GM18498 (cell line): ENCODE measurements at regions not wholly inside any gene's neighbourhood (a gene's known extent, or its start where the extent isn't known, plus 50 kb on each side); places are given as distances from the start of the nearest gene placed in this dataset.
"Not testable (repeated sequence)": the region's sequence is repeated elsewhere in the genome, so short reads cannot be mapped to it uniquely, and the experiment has no call there.

Experiments used
- ATAC-seq: cut with Tn5 transposase; IDR thresholded peaks from one replicate; pipeline ENCODE4 v1.9.1; 2021; ENCODE audit warnings: mild to moderate bottlenecking, moderate library complexity; ENCODE audit not compliant: unreplicated experiment

DNA sequence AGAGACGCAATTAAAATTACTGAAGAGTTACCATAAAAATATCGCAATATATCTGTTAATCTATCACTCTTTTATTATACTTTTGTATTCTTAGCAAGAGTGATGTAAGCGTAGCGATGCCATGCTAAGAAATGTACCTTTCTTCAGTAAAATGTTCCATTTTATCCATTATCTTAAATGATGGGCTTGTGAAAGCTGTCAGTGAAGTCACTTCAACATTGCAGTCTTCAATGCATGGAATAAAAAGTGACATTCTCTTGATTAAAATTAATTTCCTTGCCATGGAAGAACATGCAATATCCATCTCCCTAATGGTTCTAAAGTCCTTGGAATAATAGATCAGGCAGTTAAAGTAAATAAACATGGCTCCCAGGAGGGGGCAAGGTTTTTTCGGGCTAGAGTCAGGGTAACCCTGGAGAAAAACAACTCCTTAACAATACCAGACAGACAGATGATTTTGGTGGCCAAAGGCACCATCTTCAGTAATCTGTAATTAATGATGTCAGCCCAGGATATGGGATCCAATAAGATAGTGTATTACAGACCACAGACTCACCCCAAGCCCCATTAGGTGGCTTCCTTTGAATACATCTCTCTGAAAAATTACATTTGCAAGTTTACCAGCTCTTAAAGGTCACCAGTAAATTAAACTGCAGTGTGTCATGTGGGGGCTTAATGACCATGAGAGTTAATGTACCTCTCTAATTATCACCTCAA is 677.1 kb downstream of the DTWD2 start:
- no peak for ATAC-seq

- no peak for ATAC-seq
Measured at GRCh38 chr5:118310401-118310800, 677.9 kb downstream of the DTWD2 start.

DNA sequence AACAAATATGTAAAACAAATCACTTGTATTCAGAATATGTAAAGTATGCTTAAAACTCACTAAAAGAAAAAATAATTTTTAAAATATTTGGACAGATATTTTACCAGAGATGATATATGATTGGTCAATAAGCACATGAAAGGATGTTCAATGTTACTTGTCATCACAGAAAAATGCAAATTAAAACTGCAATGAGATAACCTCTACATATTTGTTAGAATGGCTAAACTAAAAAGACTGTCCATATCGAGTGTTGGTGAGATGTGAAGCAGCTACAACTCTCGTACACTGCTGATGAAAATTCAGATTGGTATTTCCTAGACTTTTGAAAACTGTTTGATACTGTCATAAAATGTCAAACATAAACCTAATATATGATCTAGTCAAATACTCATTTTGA is 685.1 kb downstream of the DTWD2 start:
- ATAC-seq = no peak

DNA sequence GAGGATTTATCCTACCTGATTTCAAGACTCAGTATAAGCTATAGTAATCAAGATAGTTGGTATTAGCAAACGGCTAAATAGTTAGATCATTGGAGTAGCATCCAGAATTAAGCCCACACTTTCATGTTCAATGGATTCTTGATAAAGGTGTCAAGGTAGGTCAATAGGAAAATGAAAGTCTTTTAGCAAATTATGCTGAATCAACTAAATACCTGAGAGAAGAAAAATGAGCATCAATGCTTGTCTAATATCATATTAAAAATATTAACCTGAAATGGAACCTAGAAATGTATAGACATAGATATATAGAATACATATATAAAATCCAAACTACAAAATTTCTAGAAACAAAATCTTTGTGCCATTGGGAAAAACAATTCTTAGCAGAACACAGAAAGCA is 685.6 kb downstream of the DTWD2 start:
- no peak for ATAC-seq

- no peak for ATAC-seq
Measured at GRCh38 chr5:118301696-118302095, 686.7 kb downstream of the DTWD2 start.

GRCh38 chr5:118295045-118295444 is 693.3 kb downstream of the DTWD2 start:
- ATAC-seq = no peak

GRCh38 chr5:118293378-118293777 is 695.0 kb downstream of the DTWD2 start:
- ATAC-seq = no peak

DNA sequence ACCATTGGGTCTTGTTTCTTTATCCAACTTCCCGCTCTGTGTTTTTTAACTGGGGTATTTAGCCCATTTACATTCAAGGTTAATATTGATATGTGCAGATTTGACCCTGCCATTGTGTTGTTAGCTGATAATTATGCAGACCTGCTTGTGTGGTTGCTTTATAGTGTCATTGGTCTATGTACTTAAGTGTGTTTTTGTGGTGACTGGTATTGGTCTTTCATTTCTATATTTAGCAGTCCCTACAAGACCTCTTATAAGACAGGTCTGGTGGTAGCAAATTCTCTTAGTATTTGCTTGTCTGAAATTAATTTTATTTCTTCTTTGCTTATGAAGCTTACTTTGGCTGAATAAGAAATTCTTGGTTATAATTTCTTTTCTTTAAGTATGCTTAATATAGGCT is 698.1 kb downstream of the DTWD2 start:
- ATAC-seq = no peak

DNA sequence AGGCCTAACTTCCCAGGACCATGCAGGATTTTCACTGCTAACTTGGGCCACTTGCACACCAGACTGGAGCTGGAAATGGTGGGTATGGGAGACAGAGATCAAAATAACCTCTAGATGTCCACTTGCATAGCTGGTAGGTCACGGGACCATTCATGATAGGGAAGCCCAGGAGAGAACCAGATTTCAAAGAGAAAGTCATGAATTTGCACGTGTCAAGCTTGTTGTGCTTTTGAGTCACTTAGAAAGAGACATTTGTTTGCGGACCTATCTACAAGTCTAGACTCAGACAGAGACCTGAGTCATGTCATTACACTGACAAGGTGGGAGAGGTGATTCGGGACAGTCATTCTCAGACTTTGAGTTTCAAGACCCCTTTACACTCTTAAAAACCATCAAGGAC is 704.1 kb downstream of the DTWD2 start:
- not testable (repeated sequence) for ATAC-seq

DNA sequence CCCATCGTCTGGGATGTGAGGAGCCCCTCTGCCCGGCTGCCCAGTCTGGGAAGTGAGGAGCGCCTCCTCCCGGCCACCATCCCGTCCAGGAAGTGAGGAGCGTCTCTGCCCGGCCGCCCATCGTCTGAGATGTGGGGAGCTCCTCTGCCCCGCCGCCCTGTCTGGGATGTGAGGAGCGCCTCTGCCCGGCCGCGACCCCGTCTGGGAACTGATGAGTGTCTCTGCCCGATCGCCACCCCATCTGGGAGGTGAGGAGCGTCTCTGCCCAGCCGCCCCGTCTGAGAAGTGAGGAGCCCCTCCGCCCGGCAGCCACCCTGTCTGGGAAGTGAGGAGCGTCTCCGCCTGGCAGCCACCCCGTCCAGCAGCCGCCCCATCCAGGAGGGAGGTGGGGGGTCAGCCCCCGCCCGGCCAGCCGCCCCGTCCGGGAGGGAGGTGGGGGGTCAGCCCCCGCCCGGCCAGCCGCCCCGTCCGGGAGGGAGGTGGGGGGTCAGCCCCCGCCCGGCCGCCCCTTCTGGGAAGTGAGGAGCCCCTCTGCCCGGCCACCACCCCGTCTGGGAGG is 705.8 kb downstream of the DTWD2 start:
- not testable (repeated sequence) for ATAC-seq

DNA sequence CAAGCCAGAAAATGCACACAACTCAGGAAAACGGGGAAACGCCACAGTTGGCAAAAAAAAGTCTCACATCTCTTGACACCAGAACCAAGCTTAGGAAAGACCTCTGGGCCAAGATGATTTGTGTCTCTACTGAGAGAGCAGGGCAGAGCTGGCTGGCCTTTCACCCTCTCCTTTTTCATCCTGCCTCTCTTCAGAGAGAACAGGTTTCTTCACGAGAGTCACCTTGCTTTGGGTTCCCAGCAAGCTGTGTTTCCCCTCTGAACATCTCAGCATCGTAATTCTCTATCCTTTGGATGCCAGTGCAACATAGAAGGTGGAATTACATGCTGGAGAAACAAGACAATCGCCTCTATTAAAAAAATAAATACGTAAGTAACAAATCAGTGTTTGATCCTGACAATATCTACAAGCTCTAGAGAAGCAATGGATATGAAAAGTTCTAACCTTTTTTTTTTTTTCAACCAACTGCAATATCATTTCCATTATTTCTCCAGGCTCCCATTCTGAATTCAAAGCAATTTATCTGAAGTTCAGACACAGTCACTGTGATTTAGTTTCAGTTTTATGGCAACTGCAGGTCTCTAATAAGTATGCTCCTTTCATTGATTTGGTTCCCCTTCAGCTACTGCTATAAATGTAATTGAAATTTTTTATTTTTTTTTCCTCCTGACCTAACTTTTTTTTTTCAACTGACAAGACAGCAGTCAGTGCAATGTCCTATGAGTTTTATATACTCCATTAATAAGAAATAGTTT is 708.6 kb downstream of the DTWD2 start:
- ATAC-seq = no peak

DNA sequence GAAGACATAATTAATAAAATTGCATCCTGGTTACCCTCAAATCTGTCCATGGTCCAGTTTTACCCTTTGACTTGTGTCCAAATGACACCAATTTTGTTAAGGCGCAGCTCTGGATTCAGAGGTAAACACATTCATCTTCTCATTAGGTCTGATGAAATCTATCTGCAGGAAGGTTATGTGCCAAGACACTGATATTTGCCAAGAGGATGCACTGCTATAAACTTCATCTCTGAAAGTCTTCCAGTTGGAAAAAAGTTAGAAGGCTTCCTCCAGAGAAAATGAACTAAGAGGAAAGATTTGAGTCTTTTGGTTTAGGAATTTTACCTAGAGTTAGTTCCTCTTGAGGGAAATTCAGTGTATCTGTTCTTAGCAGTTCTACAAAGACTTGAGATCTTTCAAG is 717.8 kb downstream of the DTWD2 start:
- no peak for ATAC-seq

DNA sequence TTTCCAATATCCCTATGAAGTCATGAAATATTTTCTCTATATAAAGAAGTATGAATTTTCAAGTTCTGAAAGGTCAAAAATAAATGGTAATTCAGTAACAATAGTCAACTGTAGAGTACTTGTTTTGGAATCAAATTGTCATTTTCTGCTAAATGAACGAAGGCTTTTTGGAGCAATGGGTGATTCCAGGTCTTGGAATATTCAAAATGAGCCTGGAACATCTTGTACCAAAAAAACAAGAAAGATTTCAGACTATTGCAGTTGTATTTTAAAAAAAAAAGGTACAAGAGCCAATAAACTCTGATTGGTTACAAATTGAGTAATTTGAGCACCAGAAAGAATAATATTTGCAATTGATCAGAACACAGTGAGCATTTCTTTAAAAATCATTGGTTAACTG is 730.1 kb downstream of the DTWD2 start:
- ATAC-seq = no peak

- ATAC-seq = no peak
Measured at GRCh38 chr5:118257066-118257465, 731.3 kb downstream of the DTWD2 start.

GRCh38 chr5:118253225-118254061 is 734.9 kb downstream of the DTWD2 start:
- no peak for ATAC-seq

- peak; percentile 43 for ATAC-seq
Measured at GRCh38 chr5:118249386-118249785, 739.0 kb downstream of the DTWD2 start.

- ATAC-seq = no peak
Measured at GRCh38 chr5:118247458-118247857, 740.9 kb downstream of the DTWD2 start.

- ATAC-seq = no peak
Measured at GRCh38 chr5:118243613-118244012, 744.7 kb downstream of the DTWD2 start.

GRCh38 chr5:118243068-118243467 is 745.3 kb downstream of the DTWD2 start:
- no peak for ATAC-seq

DNA sequence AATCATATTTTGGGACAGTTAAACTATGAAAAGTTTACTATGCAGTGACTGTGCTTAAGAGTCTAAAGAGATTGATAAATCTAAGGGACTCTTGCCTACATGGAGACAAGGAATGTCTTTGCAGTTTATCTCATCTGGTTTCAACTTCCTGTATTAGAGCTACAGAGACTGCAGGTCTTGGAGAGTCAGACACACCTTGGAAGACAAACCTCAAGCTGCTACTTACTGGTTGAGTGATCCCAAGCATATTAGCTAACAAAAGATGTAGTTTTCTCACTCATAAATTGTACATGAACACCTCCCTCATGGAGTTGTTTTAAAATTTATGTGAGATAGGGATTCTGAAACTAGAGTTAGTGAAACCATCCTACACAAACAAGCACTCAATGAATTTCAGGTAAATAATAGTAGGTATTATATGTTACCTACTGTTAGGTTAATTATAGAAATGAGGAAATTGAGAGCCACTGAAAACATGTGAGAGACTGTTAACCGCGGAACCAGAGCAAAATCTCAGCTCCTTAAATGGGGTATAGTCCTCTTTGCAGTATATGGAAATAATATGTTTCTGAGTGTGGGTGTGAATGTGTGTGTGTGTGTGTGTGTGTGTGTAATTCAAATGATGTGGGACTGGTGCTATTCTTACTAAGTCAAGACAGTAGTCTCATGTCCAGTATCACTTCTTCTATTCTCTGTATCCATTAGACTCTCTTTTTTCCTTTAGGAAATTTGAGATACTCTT is 752.1 kb downstream of the DTWD2 start:
- ATAC-seq = peak; percentile 73

DNA sequence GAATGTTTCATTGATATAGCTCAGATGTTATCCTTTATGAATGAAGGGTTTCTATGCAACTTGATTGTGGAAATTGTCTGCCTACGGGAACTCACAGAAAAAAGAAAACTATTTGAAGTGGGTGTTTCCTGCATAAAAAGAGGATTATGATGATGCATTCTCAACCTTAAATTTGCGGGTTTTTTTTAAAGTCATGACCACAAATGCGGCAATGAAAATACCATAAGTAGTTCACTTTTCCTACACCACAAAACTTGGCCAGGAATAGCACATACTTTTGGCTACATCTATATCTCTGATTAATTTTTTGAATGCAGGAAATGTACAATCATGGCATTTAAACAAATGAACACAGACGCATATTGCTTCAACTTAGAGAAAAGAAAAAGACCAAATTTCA is 754.7 kb downstream of the DTWD2 start:
- ATAC-seq = no peak
